Fibroblast of the aortic adventitia (primary cell): ENCODE measurements at regions not wholly inside any gene's neighbourhood (a gene's known extent, or its start where the extent isn't known, plus 50 kb on each side); places are given as distances from the start of the nearest gene placed in this dataset.

Experiments used
- DNase-seq: peaks from one replicate; pipeline ENCODE4 v3.0.0-alpha.2; 2010; ENCODE audit warnings: low read depth
- H3K4me3 ChIP-seq: 2 replicates; pipeline ENCODE4 v1.5.1; 2011; ENCODE audit warnings: low read depth, mild to moderate bottlenecking, control low read depth, low read length, moderate library complexity
- CTCF ChIP-seq: IDR thresholded peaks from 2 replicates; pipeline ENCODE4 v1.5.1; 2011; ENCODE audit warnings: mild to moderate bottlenecking, low read length, control low read depth, inconsistent platforms; ENCODE audit not compliant: insufficient read depth

DNA sequence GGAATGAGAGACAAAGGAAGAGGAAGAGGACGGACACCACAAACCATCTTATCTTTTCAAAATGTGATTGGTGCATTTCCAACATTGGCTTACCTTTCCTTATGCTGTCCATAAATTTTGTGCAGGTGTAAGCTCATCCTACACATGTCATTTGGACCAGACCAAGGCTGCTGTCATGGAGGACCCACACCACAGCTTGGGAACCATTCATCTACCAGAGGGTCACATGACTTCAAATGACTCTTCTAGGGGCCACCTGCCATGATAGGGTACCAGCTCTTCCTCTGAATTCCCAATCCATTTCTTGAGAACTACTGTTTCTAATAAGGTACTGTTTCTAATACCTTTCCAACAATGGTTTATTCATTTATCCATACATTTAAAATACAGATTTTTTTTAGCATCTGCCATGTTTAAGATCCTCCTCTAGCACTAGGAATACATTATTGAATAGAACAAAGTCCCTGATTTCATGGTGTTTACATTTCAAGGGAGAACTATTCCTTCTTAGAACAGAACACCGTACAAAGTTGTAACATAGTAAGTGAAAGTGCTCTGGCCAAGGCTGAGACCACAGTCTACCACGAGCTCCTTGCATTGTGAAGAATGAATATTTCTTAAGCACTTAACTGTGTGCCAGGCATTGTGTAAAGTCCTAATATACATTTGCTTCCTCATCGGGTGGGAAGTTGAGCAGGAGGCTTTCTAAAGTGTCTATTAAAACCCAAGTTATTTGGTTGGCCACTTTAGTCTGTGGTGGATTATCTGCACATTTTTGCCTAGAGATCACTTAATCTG is 246.1 kb upstream of the FN1 start:
- TF ChIP-seq CTCF = no peak
- no peak overlapping the region for H3K4me3 ChIP-seq
- no peak for DNase-seq

DNA sequence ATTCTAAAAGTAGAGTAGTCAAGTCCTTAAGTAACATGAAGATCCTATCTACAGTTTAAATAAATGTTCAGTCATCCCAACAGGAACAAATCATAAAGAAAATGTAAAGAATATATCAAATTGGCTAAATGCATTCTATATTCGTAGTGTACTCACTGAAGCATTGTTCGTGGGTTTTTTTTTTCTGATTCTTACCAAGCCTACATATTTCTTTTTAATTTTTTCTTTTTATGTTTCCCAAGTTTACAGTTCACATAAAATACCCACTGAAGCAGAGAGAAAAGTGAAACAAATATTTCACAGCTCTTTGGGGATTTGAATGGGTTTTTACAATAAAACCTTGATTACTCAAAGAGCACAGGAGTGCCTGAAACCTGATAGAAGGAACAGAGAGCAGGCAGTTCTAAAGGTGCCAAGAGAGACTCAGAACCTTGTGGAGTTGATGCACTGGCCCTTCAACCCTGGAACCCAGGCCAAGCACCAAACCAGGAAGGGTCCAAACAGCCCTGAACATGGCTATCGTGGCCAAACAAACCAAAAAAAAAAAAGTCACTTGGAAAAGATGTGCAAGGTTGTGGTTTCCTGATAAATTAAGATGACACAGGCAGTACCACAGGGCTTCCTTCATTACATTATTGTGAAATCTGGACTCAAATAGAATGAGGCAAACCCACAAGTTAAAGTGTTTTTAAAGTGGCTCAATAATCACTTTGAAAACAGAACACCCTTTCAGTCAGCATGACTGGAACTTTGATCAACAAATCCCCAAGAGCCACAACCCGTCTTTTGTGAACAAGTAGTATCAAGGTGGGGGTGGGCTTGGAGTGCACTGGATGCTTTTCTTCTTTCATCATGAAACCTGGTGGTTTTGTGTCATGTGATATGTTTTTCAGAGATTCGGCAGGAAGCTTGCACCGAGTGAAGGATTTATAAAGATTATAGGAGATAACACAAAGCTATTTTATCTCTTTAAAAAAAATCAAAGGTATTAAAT is 245.0 kb upstream of the FN1 start:
- DNase-seq = peak; percentile 94
- H3K4me3 ChIP-seq = no peak overlapping the region
- TF ChIP-seq CTCF = no peak

GRCh38 chr2:215678094-215678493 is 242.2 kb upstream of the FN1 start:
- no peak overlapping the region for H3K4me3 ChIP-seq
- no peak for DNase-seq
- no peak for TF ChIP-seq CTCF

DNA sequence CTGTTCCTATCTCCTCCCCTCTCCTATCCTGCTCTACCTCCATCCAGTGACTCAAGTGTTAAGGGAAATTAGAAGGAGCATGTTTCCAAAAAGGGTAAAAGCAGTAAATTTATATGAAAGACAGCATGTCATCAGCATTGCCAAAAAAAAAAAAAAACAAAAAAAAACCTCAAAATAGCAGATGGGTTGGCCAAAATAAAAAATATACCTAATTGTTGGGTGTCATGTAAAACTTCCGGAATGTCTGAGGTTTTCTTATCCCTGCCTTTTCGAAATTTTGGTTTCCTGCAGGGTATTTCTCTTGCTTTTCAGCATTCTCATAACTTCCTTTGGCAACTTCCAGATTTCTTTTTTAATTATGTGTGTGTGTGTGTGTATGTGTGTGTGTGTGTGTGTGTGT is 241.6 kb upstream of the FN1 start:
- no peak overlapping the region for H3K4me3 ChIP-seq
- peak; percentile 51 for DNase-seq
- no peak for TF ChIP-seq CTCF

GRCh38 chr2:215672406-215672805 is 236.5 kb upstream of the FN1 start:
- no peak for DNase-seq
- H3K4me3 ChIP-seq = no peak overlapping the region
- TF ChIP-seq CTCF = no peak

DNA sequence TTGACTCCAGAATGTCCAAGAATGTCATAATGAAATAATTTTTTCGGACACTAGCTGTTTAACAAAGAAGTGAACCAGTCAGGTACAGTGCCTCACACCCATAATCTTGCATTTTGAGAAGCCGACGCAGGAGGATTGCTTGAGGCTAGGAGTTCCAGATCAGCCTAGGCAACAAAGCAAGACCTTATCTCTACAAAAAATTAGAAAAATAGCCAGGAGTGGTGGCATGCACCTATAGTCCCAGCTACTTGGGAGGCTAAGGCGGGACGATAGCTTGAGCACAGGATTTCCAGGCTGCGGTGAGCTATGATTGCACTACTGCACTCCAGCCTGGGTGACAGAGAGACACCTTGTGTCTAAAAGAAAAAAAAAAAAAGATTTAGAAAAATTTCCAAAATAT is 235.8 kb upstream of the FN1 start:
- H3K4me3 ChIP-seq = no peak overlapping the region
- no peak for TF ChIP-seq CTCF
- no peak for DNase-seq
